Mammary epithelial cell (primary cell): ENCODE measurements at regions not wholly inside any gene's neighbourhood (a gene's known extent, or its start where the extent isn't known, plus 50 kb on each side); places are given as distances from the start of the nearest gene placed in this dataset.

Source experiments
- CTCF ChIP-seq, 2 donors: IDR thresholded peaks in 1 of 2; conservative IDR thresholded peaks in 1 of 2; 2 replicates each; pipeline ENCODE4 v1.5.1; 2011 to 2012; ENCODE audit warnings: inconsistent platforms in 2 of 2, low read length in 2 of 2, mild to moderate bottlenecking in 2 of 2, control low read depth in 1 of 2, low read depth in 1 of 2; ENCODE audit not compliant: insufficient read depth in 1 of 2; ENCODE audit errors: extremely low read depth in 1 of 2
- EZH2 ChIP-seq: IDR thresholded peaks from 2 replicates; pipeline ENCODE4 v1.6.1; 2012; ENCODE audit warnings: low read length, inconsistent platforms, borderline replicate concordance

DNA sequence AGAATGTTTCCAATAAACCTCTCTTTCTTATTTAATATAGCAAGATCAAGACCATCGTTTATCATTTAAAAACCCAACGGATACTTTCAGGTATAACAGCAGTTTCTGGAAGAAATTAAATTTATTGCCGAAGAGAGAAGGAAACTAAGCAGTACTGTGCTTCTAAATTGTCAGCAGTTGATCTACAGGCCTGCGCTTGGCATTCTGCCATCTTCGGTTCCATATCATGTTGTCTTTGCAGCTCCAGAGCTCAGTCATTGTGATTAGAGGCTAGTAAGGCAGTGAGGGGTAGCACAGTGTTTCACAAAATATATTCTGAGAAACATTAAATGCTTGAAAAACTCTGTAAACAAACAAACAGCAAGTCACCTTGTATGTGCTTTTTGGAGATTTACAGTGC, 301.3 kb downstream of the REEP3 start:
- TF ChIP-seq CTCF (conservative IDR thresholded peaks at IDR 0.05 in 1 of 2, IDR thresholded peaks at IDR 0.05 in 1 of 2; ENCODE audit: extremely low read depth in 1 of 2, insufficient read depth in 1 of 2, low read depth in 1 of 2, low read length in 2 of 2) = no peak
- TF ChIP-seq EZH2 = no peak
